IMR-90 (cell line): ENCODE measurements at regions not wholly inside any gene's neighbourhood (a gene's known extent, or its start where the extent isn't known, plus 50 kb on each side); places are given as distances from the start of the nearest gene placed in this dataset.

Source experiments
- ATAC-seq: fragments of 200-7000 bp; cut with Tn5 transposase; 2 replicates; pipeline ENCODE4 v1.9.1; 2020; ENCODE audit warnings: low read depth, mild to moderate bottlenecking, moderate library complexity
- BruUV-seq: library from RNA; stranded (reverse); fragments of 400-500 nt; replicated peaks from 2 replicates; lab custom pipeline; 2021; lab: Mats Ljungman, UMichigan
- CTCF ChIA-PET: fragments of 300-600 bp; formaldehyde crosslinking; extraction: SDS; loops from one replicate; lab custom pipeline; 2021; ENCODE audit warnings: antibody characterized with exemption; lab: Yijun Ruan, JAX
- POLR2A ChIA-PET: fragments of 300-600 bp; sonication (Branson Sonifier 250); formaldehyde crosslinking; loops from one replicate; lab custom pipeline; 2022; ENCODE audit warnings: antibody characterized with exemption; ENCODE audit not compliant: unreplicated experiment; lab: Charles Lee
- DNase-seq: peaks from one replicate; pipeline ENCODE4 v3.0.0; 2013
- H2AFZ ChIP-seq: replicated peaks from 2 replicates; pipeline ENCODE3; 2013; ENCODE audit warnings: low read length, mild to moderate bottlenecking; ENCODE audit not compliant: poor library complexity
- H2AK5ac ChIP-seq: 2 replicates; pipeline ENCODE4 v1.6.1; 2013; ENCODE audit warnings: low read depth, low read length, inconsistent platforms
- H2AK9ac ChIP-seq: replicated peaks from 2 replicates; pipeline ENCODE3; 2013; ENCODE audit warnings: mild to moderate bottlenecking, low read depth, low read length, moderate library complexity; ENCODE audit not compliant: poor library complexity
- H2BK120ac ChIP-seq: 2 replicates; pipeline ENCODE4 v1.6.1; 2013; ENCODE audit warnings: low read depth, low read length, inconsistent platforms
- H2BK15ac ChIP-seq: 3 replicates; pipeline ENCODE4 v1.6.1; 2013; ENCODE audit warnings: low read depth, low read length, inconsistent platforms
- H2BK20ac ChIP-seq: 2 replicates; pipeline ENCODE4 v1.6.1; 2013; ENCODE audit warnings: low read depth, mild to moderate bottlenecking, inconsistent platforms, low read length, moderate library complexity
- H2BK5ac ChIP-seq: 2 replicates; pipeline ENCODE4 v1.6.1; 2013; ENCODE audit warnings: mild to moderate bottlenecking, low read depth, low read length, inconsistent platforms; ENCODE audit not compliant: poor library complexity, severe bottlenecking
- H3K14ac ChIP-seq: replicated peaks from 2 replicates; pipeline ENCODE4 v1.6.1; 2013; ENCODE audit warnings: low read depth, low read length, inconsistent platforms
- H3K18ac ChIP-seq: 2 replicates; pipeline ENCODE4 v1.6.1; 2013; ENCODE audit warnings: low read depth, low read length, control low read depth
- H3K23ac ChIP-seq: 2 replicates; pipeline ENCODE4 v1.6.1; 2013; ENCODE audit warnings: low read depth, low read length, inconsistent platforms
- H3K27ac ChIP-seq: 2 replicates; pipeline ENCODE4 v1.5.1; 2013; ENCODE audit warnings: mild to moderate bottlenecking, control low read depth, low read length; ENCODE audit not compliant: insufficient read depth
- H3K27me3 ChIP-seq: 2 replicates; pipeline ENCODE4 v1.6.1; 2013; ENCODE audit warnings: low read length; ENCODE audit not compliant: control insufficient read depth, insufficient read depth
- H3K36me3 ChIP-seq: 2 replicates; pipeline ENCODE4 v1.6.1; 2013; ENCODE audit warnings: low read length, mixed read lengths; ENCODE audit not compliant: control insufficient read depth, insufficient read depth
- H3K4ac ChIP-seq: 2 replicates; pipeline ENCODE4 v1.6.1; 2013; ENCODE audit warnings: low read depth, low read length, inconsistent platforms
- H3K4me1 ChIP-seq: 2 replicates; pipeline ENCODE4 v1.6.1; 2013; ENCODE audit warnings: low read length, mixed read lengths; ENCODE audit not compliant: control insufficient read depth, insufficient read depth
- H3K4me2 ChIP-seq: 2 replicates; pipeline ENCODE4 v1.6.1; 2013; ENCODE audit warnings: low read depth, mild to moderate bottlenecking, control low read depth, low read length, moderate library complexity
- H3K4me3 ChIP-seq: 2 replicates; pipeline ENCODE4 v1.5.1; 2013; ENCODE audit warnings: low read depth, mild to moderate bottlenecking, control low read depth, low read length, moderate library complexity; ENCODE audit not compliant: insufficient read depth
- H3K56ac ChIP-seq: 2 replicates; pipeline ENCODE4 v1.6.1; 2013; ENCODE audit warnings: low read length, inconsistent platforms; ENCODE audit not compliant: insufficient read depth; ENCODE audit errors: extremely low read depth
- H3K79me1 ChIP-seq, 2 experiments: 2 replicates each; pipeline ENCODE4 v1.6.1; 2013; ENCODE audit warnings: low read length in 2 of 2, inconsistent platforms in 1 of 2, low read depth in 1 of 2
- H3K9ac ChIP-seq: 2 replicates; pipeline ENCODE4 v1.6.1; 2013; ENCODE audit warnings: low read depth, low read length, control low read depth
- H3K9me1 ChIP-seq: 2 replicates; pipeline ENCODE4 v1.6.1; 2013; ENCODE audit warnings: low read length, inconsistent platforms; ENCODE audit not compliant: insufficient read depth
- H3K9me3 ChIP-seq: 2 replicates; pipeline ENCODE4 v1.6.1; 2013; ENCODE audit warnings: low read length; ENCODE audit not compliant: control insufficient read depth, insufficient read depth
- H4K20me1 ChIP-seq: 2 replicates; pipeline ENCODE4 v1.6.1; 2013; ENCODE audit warnings: low read length, inconsistent platforms; ENCODE audit not compliant: insufficient read depth
- H4K5ac ChIP-seq: 2 replicates; pipeline ENCODE4 v1.6.1; 2013; ENCODE audit warnings: mild to moderate bottlenecking, low read depth, low read length, control low read depth
- H4K8ac ChIP-seq, 2 experiments: 2 replicates each; pipeline ENCODE4 v1.6.1; 2013; ENCODE audit warnings: low read depth in 2 of 2, low read length in 2 of 2, control low read depth in 1 of 2, inconsistent platforms in 1 of 2
- H4K91ac ChIP-seq: 2 replicates; pipeline ENCODE4 v1.6.1; 2013; ENCODE audit warnings: low read depth, low read length, inconsistent platforms; ENCODE audit not compliant: insufficient read depth
- BHLHE40 ChIP-seq: fragments of 150-350 bp; IDR thresholded peaks from 2 replicates; pipeline ENCODE4 v1.6.1; 2016; ENCODE audit warnings: mild to moderate bottlenecking, low read depth, low read length
- FOS ChIP-seq: fragments of 150-350 bp; IDR thresholded peaks from 2 replicates; pipeline ENCODE4 v1.6.1; 2016; ENCODE audit warnings: low read depth, low read length
- MXI1 ChIP-seq: IDR thresholded peaks from 2 replicates; pipeline ENCODE4 v1.6.1; 2012; ENCODE audit warnings: low read depth, mild to moderate bottlenecking, low read length, moderate library complexity, borderline replicate concordance
- RCOR1 ChIP-seq: IDR thresholded peaks from 2 replicates; pipeline ENCODE4 v1.6.1; 2012; ENCODE audit warnings: mild to moderate bottlenecking, low read length, improper control_type of control experiment; ENCODE audit not compliant: insufficient replicate concordance
- RFX5 ChIP-seq: IDR thresholded peaks from 2 replicates; pipeline ENCODE4 v1.8.0; 2012; ENCODE audit warnings: low read depth, mild to moderate bottlenecking, low read length, moderate library complexity
- SMC3 ChIP-seq: fragments of 150-350 bp; IDR thresholded peaks from 2 replicates; pipeline ENCODE4 v1.6.1; 2016; ENCODE audit warnings: low read depth, mild to moderate bottlenecking, antibody characterized with exemption, low read length, moderate library complexity
- WGBS, 2 experiments: methylation state at CpG; one replicate each; pipeline versions ENCODE4 v1.1.5 to v1.1.7; 2013; ENCODE audit warnings: missing lambda C conversion rate in 2 of 2; ENCODE audit not compliant: insufficient read length in 1 of 2; ENCODE audit errors: extremely low coverage in 2 of 2; 5-methylcytosine and 5-hydroxymethylcytosine counted together
- dilution Hi-C: fragments of 300-500 bp; cut with HindIII; formaldehyde crosslinking; loops from one replicate; pipeline ENCODE4 v1.14.3; 2018; ENCODE audit warnings: low sequenced_read_pairs; ENCODE audit not compliant: unreplicated experiment
- in situ Hi-C: fragments of 300-500 bp; cut with MboI; formaldehyde crosslinking; loops from 3 replicates; pipeline ENCODE4 v1.14.3; 2019; ENCODE audit warnings: low sequenced_read_pairs, inconsistent platforms, mixed read lengths
- intact Hi-C: fragments of 100-400 bp; cut with micrococcal nuclease; formaldehyde crosslinking; loops from 2 replicates; pipeline ENCODE4 v1.10.0; 2022

DNA sequence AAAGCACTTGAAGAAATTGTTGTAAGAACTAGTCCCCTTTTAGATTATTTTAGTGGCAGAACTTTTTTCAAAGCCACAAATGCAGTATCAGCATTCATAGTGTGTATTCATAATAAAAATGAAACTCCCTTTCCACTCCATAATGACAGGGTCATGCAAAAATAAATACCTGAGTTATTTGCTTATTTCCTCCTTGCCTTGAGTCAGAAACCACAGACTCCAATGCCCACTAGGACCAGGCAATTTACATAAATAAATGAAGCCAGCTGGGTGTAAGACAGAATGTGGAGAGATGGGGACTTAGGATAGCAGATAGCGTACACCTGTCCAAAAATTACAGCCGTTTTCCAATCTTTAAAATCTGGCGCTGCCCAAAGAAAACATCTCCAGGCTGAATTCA is 417.8 kb downstream of the TMEM161B start:
- no peak overlapping the region for H2BK15ac ChIP-seq
- no TSS peak for BruUV-seq
- peaks cover 3% of the 10 kb centered on the region; the same call in 1 of the 2 replicates for H3K9me3 ChIP-seq
- H3K4me1 ChIP-seq: no peaks in the 10 kb centered on the region
- H2AK5ac ChIP-seq: no peak overlapping the region
- no peak overlapping the region for H4K8ac ChIP-seq
- no peak overlapping the region for H2BK5ac ChIP-seq
- no peak overlapping the region for H2BK20ac ChIP-seq
- dilution Hi-C loops (no loop called here), in situ Hi-C loops (no loop called here), intact Hi-C loops (no loop called here)
- no peak overlapping the region for H4K91ac ChIP-seq
- H2BK120ac ChIP-seq: no peak overlapping the region
- H3K27me3 ChIP-seq: no peaks in the 10 kb centered on the region
- ChIA-PET CTCF (no interaction called here), POLR2A (no interaction called here)
- H4K20me1 ChIP-seq: no peaks in the 10 kb centered on the region
- DNase-seq (no peak), ATAC-seq (no peak)
- no CpG with 5 or more reads among the region's 3 CpGs for WGBS, 2 experiments
- H4K5ac ChIP-seq: no peak overlapping the region
- H3K79me1 ChIP-seq: no peaks in the 10 kb centered on the region
- H3K23ac ChIP-seq: no peak overlapping the region
- H3K9ac ChIP-seq: no peak overlapping the region
- no peak overlapping the region for H3K14ac ChIP-seq
- H3K27ac ChIP-seq: no peak overlapping the region
- no peaks in the 10 kb centered on the region for H3K9me1 ChIP-seq
- no peak overlapping the region for H3K18ac ChIP-seq
- TF ChIP-seq BHLHE40: no peak
- TF ChIP-seq MXI1: no peak
- TF ChIP-seq RFX5: no peak
- TF ChIP-seq RCOR1: no peak
- no peak for TF ChIP-seq SMC3
- TF ChIP-seq FOS: no peak
- H2AFZ ChIP-seq: no peak overlapping the region
- H3K36me3 ChIP-seq: no peaks in the 10 kb centered on the region
- H3K4me3 ChIP-seq: no peak overlapping the region
- no peak overlapping the region for H2AK9ac ChIP-seq
- no peak overlapping the region for H3K56ac ChIP-seq
- no peak overlapping the region for H3K4me2 ChIP-seq
- no peak overlapping the region for H3K4ac ChIP-seq
